ENCODE measurements at regions not wholly inside any gene's neighbourhood (a gene's known extent, or its start where the extent isn't known, plus 50 kb on each side); places are given as distances from the start of the nearest gene placed in this dataset.

DNA sequence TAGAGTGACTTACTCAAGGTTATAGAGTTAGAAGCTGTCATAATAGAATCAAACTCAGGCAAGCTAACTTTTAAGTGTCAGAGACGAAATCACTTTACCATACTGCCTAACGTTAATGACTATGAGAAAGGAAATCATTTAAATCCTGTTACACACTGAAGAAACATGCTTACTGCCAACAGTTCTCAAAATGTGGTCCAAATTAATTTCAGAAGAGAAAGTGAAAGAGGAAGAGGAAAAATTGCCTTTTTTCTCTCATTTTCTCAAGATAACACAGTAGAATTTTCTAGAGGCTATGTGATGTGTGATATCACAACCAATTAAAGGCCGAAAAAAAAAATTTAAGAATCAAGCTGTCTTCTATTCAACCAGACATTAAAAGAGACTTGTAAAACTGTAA lies 1362.7 kb upstream of the CHAC2 start:
- intact Hi-C loops (cut with micrococcal nuclease; ENCODE audit: unreplicated experiment) = no loop called here
- no peaks in the 10 kb centered on the region for H3K36me3 ChIP-seq (ENCODE audit: low read depth)
- H3K27me3 ChIP-seq (ENCODE audit: insufficient read depth, low read depth) = no peaks in the 10 kb centered on the region
- no peak for DNase-seq
- 0 out of 2 replicates have a peak, but pooled peaks cover 3% of the 10 kb centered on the region for H4K20me1 ChIP-seq (ENCODE audit: insufficient read depth)
- H3K79me2 ChIP-seq (ENCODE audit: low read depth) = no peaks in the 10 kb centered on the region
- H3K4me3 ChIP-seq = no peak overlapping the region
- H3F3A ChIP-seq (ENCODE audit: insufficient read depth, low read depth) = no peaks in the 10 kb centered on the region
- CTCF ChIA-PET = no interaction called here
- no peak overlapping the region for H3K27ac ChIP-seq
- TF ChIP-seq, protein P1, sequence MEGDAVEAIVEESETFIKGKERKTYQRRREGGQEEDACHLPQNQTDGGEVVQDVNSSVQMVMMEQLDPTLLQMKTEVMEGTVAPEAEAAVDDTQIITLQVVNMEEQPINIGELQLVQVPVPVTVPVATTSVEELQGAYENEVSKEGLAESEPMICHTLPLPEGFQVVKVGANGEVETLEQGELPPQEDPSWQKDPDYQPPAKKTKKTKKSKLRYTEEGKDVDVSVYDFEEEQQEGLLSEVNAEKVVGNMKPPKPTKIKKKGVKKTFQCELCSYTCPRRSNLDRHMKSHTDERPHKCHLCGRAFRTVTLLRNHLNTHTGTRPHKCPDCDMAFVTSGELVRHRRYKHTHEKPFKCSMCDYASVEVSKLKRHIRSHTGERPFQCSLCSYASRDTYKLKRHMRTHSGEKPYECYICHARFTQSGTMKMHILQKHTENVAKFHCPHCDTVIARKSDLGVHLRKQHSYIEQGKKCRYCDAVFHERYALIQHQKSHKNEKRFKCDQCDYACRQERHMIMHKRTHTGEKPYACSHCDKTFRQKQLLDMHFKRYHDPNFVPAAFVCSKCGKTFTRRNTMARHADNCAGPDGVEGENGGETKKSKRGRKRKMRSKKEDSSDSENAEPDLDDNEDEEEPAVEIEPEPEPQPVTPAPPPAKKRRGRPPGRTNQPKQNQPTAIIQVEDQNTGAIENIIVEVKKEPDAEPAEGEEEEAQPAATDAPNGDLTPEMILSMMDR (conservative IDR thresholded peaks at IDR 0.05) = no peak
- no peak for TF ChIP-seq EZH2 (IDR thresholded peaks at IDR 0.05; ENCODE audit: low read depth)
- no peaks in the 10 kb centered on the region for H3K9me3 ChIP-seq (ENCODE audit: insufficient read depth, low read depth)
- H3K4me1 ChIP-seq (replicated peaks; ENCODE audit: insufficient read depth) = no peaks in the 10 kb centered on the region
- H3K4me2 ChIP-seq = no peak overlapping the region
- no TSS peak for BruUV-seq (replicated peaks)
- no peaks in the 10 kb centered on the region for H3K9me2 ChIP-seq (ENCODE audit: insufficient read depth)
- H2AFZ ChIP-seq = no peak overlapping the region
- POLR2A ChIA-PET (ENCODE audit: unreplicated experiment) = no interaction called here

DNA sequence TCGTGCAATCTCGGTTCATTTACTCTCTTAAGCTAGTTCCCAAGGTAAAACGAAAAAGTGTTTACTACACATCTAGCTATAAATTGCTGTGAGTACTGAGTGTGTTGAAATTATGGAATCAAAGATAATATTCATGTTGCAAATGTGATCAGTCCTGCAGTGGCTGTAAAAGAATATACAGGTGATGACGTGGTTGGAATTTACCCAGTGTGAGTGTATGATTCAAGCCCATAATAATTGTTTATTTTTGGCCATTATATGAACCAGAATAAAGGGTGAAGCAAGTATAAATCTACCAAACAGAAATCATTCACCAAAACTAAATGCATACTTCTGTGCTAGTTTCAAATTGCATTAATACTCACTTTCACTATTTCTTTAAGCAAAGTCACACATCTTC lies 1363.6 kb upstream of the CHAC2 start:
- ChIA-PET POLR2A (ENCODE audit: unreplicated experiment) (no interaction called here), CTCF (no interaction called here)
- Histone ChIP-seq H3K9me3 (ENCODE audit: insufficient read depth, low read depth) (no peaks in the 10 kb centered on the region), H3K79me2 (ENCODE audit: low read depth) (no peaks in the 10 kb centered on the region), H3K27ac (no peak overlapping the region), H3K4me2 (no peak overlapping the region), H3K9me2 (ENCODE audit: insufficient read depth) (no peaks in the 10 kb centered on the region), H3K4me3 (no peak overlapping the region), H3K4me1 (replicated peaks; ENCODE audit: insufficient read depth) (no peaks in the 10 kb centered on the region), H3F3A (ENCODE audit: insufficient read depth, low read depth) (no peaks in the 10 kb centered on the region), H3K27me3 (ENCODE audit: insufficient read depth, low read depth) (no peaks in the 10 kb centered on the region), H2AFZ (no peak overlapping the region), H4K20me1 (ENCODE audit: insufficient read depth) (0 out of 2 replicates have a peak, but pooled peaks cover 3% of the 10 kb centered on the region), H3K36me3 (ENCODE audit: low read depth) (no peaks in the 10 kb centered on the region)
- intact Hi-C loops (cut with micrococcal nuclease; ENCODE audit: unreplicated experiment) = no loop called here
- DNase-seq = no peak
- TF ChIP-seq EZH2 (IDR thresholded peaks at IDR 0.05; ENCODE audit: low read depth) = no peak
- TF ChIP-seq, protein P1 (conservative IDR thresholded peaks at IDR 0.05) = no peak
- no TSS peak for BruUV-seq (replicated peaks)

DNA sequence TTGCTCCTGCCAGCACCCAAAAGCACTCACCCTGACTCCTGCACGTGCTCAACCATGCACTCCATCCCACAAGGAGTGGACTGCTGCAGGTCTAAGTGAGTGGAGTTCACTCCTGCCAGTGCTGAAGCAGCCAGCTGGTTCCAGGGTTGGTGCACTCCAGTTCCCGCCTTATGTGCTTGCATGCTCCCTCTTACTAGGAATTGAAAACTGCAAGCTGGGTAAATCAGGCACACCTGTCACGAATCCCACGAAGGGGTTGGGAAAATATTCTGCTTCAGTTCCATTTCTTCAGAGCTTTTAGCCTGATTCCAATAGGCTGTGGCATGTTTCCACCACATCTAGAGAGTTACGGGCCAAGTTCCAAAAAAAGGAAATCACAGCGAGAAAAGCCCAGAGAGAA lies 1365.5 kb upstream of the CHAC2 start:
- no peak overlapping the region for H3K27ac ChIP-seq
- H3K9me3 ChIP-seq (ENCODE audit: insufficient read depth, low read depth) = no peaks in the 10 kb centered on the region
- intact Hi-C loops (cut with micrococcal nuclease; ENCODE audit: unreplicated experiment) = no loop called here
- no peaks in the 10 kb centered on the region for H3F3A ChIP-seq (ENCODE audit: insufficient read depth, low read depth)
- H3K9me2 ChIP-seq (ENCODE audit: insufficient read depth) = no peaks in the 10 kb centered on the region; the same call in 1 of the 2 replicates
- no peak for TF ChIP-seq EZH2 (IDR thresholded peaks at IDR 0.05; ENCODE audit: low read depth)
- TF ChIP-seq, protein P1 (conservative IDR thresholded peaks at IDR 0.05) = no peak
- H2AFZ ChIP-seq = no peak overlapping the region
- DNase-seq = no peak
- H3K4me2 ChIP-seq = no peak overlapping the region
- H3K36me3 ChIP-seq (ENCODE audit: low read depth) = no peaks in the 10 kb centered on the region
- no peaks in the 10 kb centered on the region for H3K27me3 ChIP-seq (ENCODE audit: insufficient read depth, low read depth)
- H3K4me1 ChIP-seq (replicated peaks; ENCODE audit: insufficient read depth) = no peaks in the 10 kb centered on the region
- H4K20me1 ChIP-seq (ENCODE audit: insufficient read depth) = 0 out of 2 replicates have a peak, but pooled peaks cover 3% of the 10 kb centered on the region
- BruUV-seq (replicated peaks) = no TSS peak
- ChIA-PET POLR2A (ENCODE audit: unreplicated experiment) (no interaction called here), CTCF (no interaction called here)
- H3K79me2 ChIP-seq (ENCODE audit: low read depth) = no peaks in the 10 kb centered on the region
- no peak overlapping the region for H3K4me3 ChIP-seq

Measured in PC-9 (cell line).